HG03354 (cell line): ENCODE measurements at regions not wholly inside any gene's neighbourhood (a gene's known extent, or its start where the extent isn't known, plus 50 kb on each side); places are given as distances from the start of the nearest gene placed in this dataset.
"Not testable (repeated sequence)": the region's sequence is repeated elsewhere in the genome, so short reads cannot be mapped to it uniquely, and the experiment has no call there.

Experiments used
- ATAC-seq: cut with Tn5 transposase; IDR thresholded peaks from one replicate; pipeline ENCODE4 v1.9.1; 2021; ENCODE audit warnings: mild to moderate bottlenecking; ENCODE audit not compliant: unreplicated experiment, poor library complexity, severe bottlenecking

GRCh38 chr20:22052025-22052650 lies 346.7 kb downstream of the PAX1 start:
- ATAC-seq = no peak

- not testable (repeated sequence) for ATAC-seq
Observed at GRCh38 chr20:22045956-22046507, 340.6 kb downstream of the PAX1 start.

- no peak for ATAC-seq
Observed at GRCh38 chr20:22027423-22027822, 322.0 kb downstream of the PAX1 start.

- ATAC-seq = no peak
Observed at GRCh38 chr20:22020201-22020600, 314.7 kb downstream of the PAX1 start.

- no peak for ATAC-seq
Observed at GRCh38 chr20:22008456-22008855, 303.0 kb downstream of the PAX1 start.

- no peak for ATAC-seq
Observed at GRCh38 chr20:22006306-22006705, 300.8 kb downstream of the PAX1 start.

GRCh38 chr20:22005535-22005934 lies 300.1 kb downstream of the PAX1 start:
- no peak for ATAC-seq

- ATAC-seq = no peak
Observed at GRCh38 chr20:22004946-22005345, 299.5 kb downstream of the PAX1 start.

- ATAC-seq = no peak
Observed at GRCh38 chr20:22003680-22004079, 298.2 kb downstream of the PAX1 start.

- ATAC-seq = no peak
Observed at GRCh38 chr20:22001886-22002285, 296.4 kb downstream of the PAX1 start.

- no peak for ATAC-seq
Observed at GRCh38 chr20:21995461-21995860, 290.0 kb downstream of the PAX1 start.

- ATAC-seq = no peak
Observed at GRCh38 chr20:21994203-21994602, 288.7 kb downstream of the PAX1 start.

- ATAC-seq = no peak
Observed at GRCh38 chr20:21982559-21982958, 277.1 kb downstream of the PAX1 start.

- no peak for ATAC-seq
Observed at GRCh38 chr20:21981597-21982344, 276.3 kb downstream of the PAX1 start.

- no peak for ATAC-seq
Observed at GRCh38 chr20:21981179-21981578, 275.7 kb downstream of the PAX1 start.

GRCh38 chr20:21971436-21971835 lies 266.0 kb downstream of the PAX1 start:
- ATAC-seq = no peak

GRCh38 chr20:21968486-21968885 lies 263.0 kb downstream of the PAX1 start:
- no peak for ATAC-seq

- ATAC-seq = no peak
Observed at GRCh38 chr20:21967481-21967880, 262.0 kb downstream of the PAX1 start.

GRCh38 chr20:21956591-21956990 lies 251.1 kb downstream of the PAX1 start:
- no peak for ATAC-seq

GRCh38 chr20:21947406-21947805 lies 241.9 kb downstream of the PAX1 start:
- no peak for ATAC-seq

GRCh38 chr20:21944227-21944626 lies 238.8 kb downstream of the PAX1 start:
- ATAC-seq = no peak
